Liver (tissue), 8 donors: ENCODE measurements at regions not wholly inside any gene's neighbourhood (a gene's known extent, or its start where the extent isn't known, plus 50 kb on each side); places are given as distances from the start of the nearest gene placed in this dataset.

Experiments
- DNase-seq: peaks from one replicate; pipeline ENCODE4 v3.0.0-alpha.2; 2017; ENCODE audit warnings: low spot score
- H3K27ac ChIP-seq, 2 donors: one replicate each; pipeline ENCODE4 v1.7.0; 2013; ENCODE audit warnings: inconsistent platforms in 2 of 2, low read length in 2 of 2, control low read depth in 1 of 2, low read depth in 1 of 2, mild to moderate bottlenecking in 1 of 2
- H3K27me3 ChIP-seq, 4 donors: one replicate each; pipeline versions ENCODE4 v1.6.1 to v1.7.0; 2013; ENCODE audit warnings: low read length in 3 of 4, inconsistent platforms in 1 of 4, mild to moderate bottlenecking in 1 of 4, moderate library complexity in 1 of 4; ENCODE audit not compliant: control insufficient read depth in 4 of 4, insufficient read depth in 4 of 4
- H3K36me3 ChIP-seq, 4 donors: one replicate each; pipeline versions ENCODE4 v1.6.1 to v1.7.0; 2013; ENCODE audit warnings: low read length in 3 of 4, mild to moderate bottlenecking in 3 of 4, low read depth in 1 of 4, moderate library complexity in 1 of 4; ENCODE audit not compliant: control insufficient read depth in 4 of 4, insufficient read depth in 3 of 4
- H3K4me1 ChIP-seq, 4 donors: one replicate each; pipeline versions ENCODE4 v1.6.1 to v1.7.0; 2013; ENCODE audit warnings: low read length in 3 of 4, mild to moderate bottlenecking in 3 of 4, moderate library complexity in 1 of 4; ENCODE audit not compliant: control insufficient read depth in 4 of 4, insufficient read depth in 4 of 4
- H3K4me3 ChIP-seq, 3 donors: one replicate each; pipeline versions ENCODE4 v1.6.1 to v1.7.0; 2013; ENCODE audit warnings: low read length in 3 of 3, control low read depth in 1 of 3, low read depth in 1 of 3, mild to moderate bottlenecking in 1 of 3
- H3K9ac ChIP-seq, 2 donors: one replicate each; pipeline ENCODE4 v1.7.0; 2013; ENCODE audit warnings: low read length in 2 of 2, mild to moderate bottlenecking in 2 of 2, moderate library complexity in 2 of 2, control low read depth in 1 of 2, low read depth in 1 of 2
- H3K9me3 ChIP-seq, 4 donors: one replicate each; pipeline versions ENCODE4 v1.6.1 to v1.7.0; 2013; ENCODE audit warnings: low read length in 3 of 4; ENCODE audit not compliant: control insufficient read depth in 4 of 4
- EGR1 ChIP-seq, 2 donors: IDR thresholded peaks; 2 replicates each; pipeline ENCODE4 v1.6.1; 2016 to 2018; ENCODE audit warnings: antibody characterized with exemption in 2 of 2, low read depth in 2 of 2
- FOXA1 ChIP-seq: IDR thresholded peaks from 2 replicates; pipeline ENCODE4 v1.6.1; 2016; ENCODE audit warnings: antibody characterized with exemption
- FOXA2 ChIP-seq: IDR thresholded peaks from 2 replicates; pipeline ENCODE4 v1.6.1; 2016; ENCODE audit warnings: antibody characterized with exemption
- GABPA ChIP-seq, 2 donors: IDR thresholded peaks in 1 of 2; conservative IDR thresholded peaks in 1 of 2; 2 replicates each; pipeline ENCODE4 v1.6.1; 2016; ENCODE audit warnings: antibody characterized with exemption in 2 of 2, mild to moderate bottlenecking in 1 of 2, moderate library complexity in 1 of 2
- HNF4A ChIP-seq, 2 donors: conservative IDR thresholded peaks; 2 replicates each; pipeline ENCODE4 v1.6.1; 2016; ENCODE audit warnings: antibody characterized with exemption in 2 of 2, mild to moderate bottlenecking in 2 of 2
- HNF4G ChIP-seq: IDR thresholded peaks from 2 replicates; pipeline ENCODE4 v1.6.1; 2016; ENCODE audit warnings: antibody characterized with exemption
- JUND ChIP-seq, 2 donors: IDR thresholded peaks; 2 replicates each; pipeline ENCODE4 v1.6.1; 2016; ENCODE audit warnings: antibody characterized with exemption in 2 of 2
- NR2F2 ChIP-seq: IDR thresholded peaks from 2 replicates; pipeline ENCODE4 v1.6.1; 2016; ENCODE audit warnings: antibody characterized with exemption
- RAD21 ChIP-seq, 2 donors: IDR thresholded peaks; 2 replicates each; pipeline ENCODE4 v1.6.1; 2016; ENCODE audit warnings: antibody characterized with exemption in 2 of 2, mild to moderate bottlenecking in 2 of 2
- REST ChIP-seq: IDR thresholded peaks from 2 replicates; pipeline ENCODE4 v1.6.1; 2016; ENCODE audit warnings: antibody characterized with exemption, mild to moderate bottlenecking
- RXRA ChIP-seq, 2 donors: IDR thresholded peaks; 2 replicates each; pipeline ENCODE4 v1.6.1; 2017 to 2018; ENCODE audit warnings: antibody characterized with exemption in 2 of 2, mild to moderate bottlenecking in 1 of 2
- SP1 ChIP-seq: IDR thresholded peaks from 2 replicates; pipeline ENCODE4 v1.6.1; 2018; ENCODE audit warnings: antibody characterized with exemption, mild to moderate bottlenecking
- TAF1 ChIP-seq: conservative IDR thresholded peaks from 2 replicates; pipeline ENCODE4 v1.6.1; 2016; ENCODE audit warnings: antibody characterized with exemption, mild to moderate bottlenecking
- YY1 ChIP-seq: IDR thresholded peaks from 2 replicates; pipeline ENCODE4 v1.6.1; 2016; ENCODE audit warnings: antibody characterized with exemption, mild to moderate bottlenecking
- ZBTB33 ChIP-seq: IDR thresholded peaks from 2 replicates; pipeline ENCODE4 v1.6.1; 2016; ENCODE audit warnings: antibody characterized with exemption
- WGBS: extraction: QIAGEN DNeasy Blood & Tissue Kit; methylation state at CpG from one replicate; pipeline ENCODE4 v1.1.7; 2013; 5-methylcytosine and 5-hydroxymethylcytosine counted together
- TF ChIP-seq, protein P1 (sequence below): IDR thresholded peaks from 2 replicates; pipeline ENCODE4 v1.6.1; 2016; ENCODE audit warnings: antibody characterized with exemption
- TF ChIP-seq, protein P2 (sequence below): fragments of 150-350 bp; IDR thresholded peaks from 2 replicates; pipeline ENCODE4 v1.5.1; 2017; ENCODE audit warnings: improper control_type of control experiment, low read depth, low read length; ENCODE audit not compliant: missing input control
- TF ChIP-seq, protein P3 (sequence below): IDR thresholded peaks from 2 replicates; pipeline ENCODE4 v1.6.1; 2016; ENCODE audit warnings: antibody characterized with exemption
- donor health status: healthy.
- donor health status: healthy.
- donor health status: healthy.
- donor health status: healthy.
- donor health status: healthy.

DNA sequence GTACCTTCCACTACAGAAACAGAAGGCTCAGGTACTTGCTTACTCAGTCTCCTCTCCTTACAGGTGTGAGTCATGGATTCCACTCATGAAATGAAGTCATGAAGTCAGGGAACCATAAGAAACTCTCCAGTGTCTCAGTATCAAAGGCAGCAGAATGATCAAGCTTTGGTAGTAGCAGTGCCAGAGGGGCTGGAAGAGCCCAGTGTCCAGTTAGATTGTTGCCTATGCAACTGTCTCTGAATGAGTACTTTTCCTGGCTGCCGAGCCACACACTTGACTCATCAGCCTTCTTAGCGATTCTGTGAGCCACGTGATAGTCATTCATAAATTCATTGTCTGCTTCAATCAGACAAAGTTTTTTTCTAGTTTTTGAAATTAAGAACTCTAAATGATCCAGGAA, 52.2 kb upstream of the DTNBP1 start:
- H3K4me1 ChIP-seq = no peaks in the 10 kb centered on the region
- no peak overlapping the region for H3K9ac ChIP-seq
- WGBS = 92% methylated on average over 3 of the region's 3 CpGs
- H3K36me3 ChIP-seq = no peaks in the 10 kb centered on the region
- H3K9me3 ChIP-seq = peaks cover 1 to 13% (median 7%) of the 10 kb centered on the region in 4 donors
- no peak overlapping the region for H3K4me3 ChIP-seq
- no peak overlapping the region for H3K27ac ChIP-seq
- no peak for DNase-seq
- TF ChIP-seq, protein P1, sequence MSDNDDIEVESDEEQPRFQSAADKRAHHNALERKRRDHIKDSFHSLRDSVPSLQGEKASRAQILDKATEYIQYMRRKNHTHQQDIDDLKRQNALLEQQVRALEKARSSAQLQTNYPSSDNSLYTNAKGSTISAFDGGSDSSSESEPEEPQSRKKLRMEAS = no peak
- TF ChIP-seq SP1 (no peak), YY1 (no peak), FOXA2 (no peak), REST (no peak), HNF4G (no peak), RAD21 (IDR thresholded peaks at IDR 0.05) (no peak), EGR1 (IDR thresholded peaks at IDR 0.05; ENCODE audit: low read depth in 2 of 2) (no peak), ZBTB33 (no peak), FOXA1 (no peak), RXRA (IDR thresholded peaks at IDR 0.05) (no peak), HNF4A (conservative IDR thresholded peaks at IDR 0.05) (no peak), TAF1 (no peak), GABPA (IDR thresholded peaks at IDR 0.05 in 1 of 2, conservative IDR thresholded peaks at IDR 0.05 in 1 of 2) (no peak)
- TF ChIP-seq, protein P2, sequence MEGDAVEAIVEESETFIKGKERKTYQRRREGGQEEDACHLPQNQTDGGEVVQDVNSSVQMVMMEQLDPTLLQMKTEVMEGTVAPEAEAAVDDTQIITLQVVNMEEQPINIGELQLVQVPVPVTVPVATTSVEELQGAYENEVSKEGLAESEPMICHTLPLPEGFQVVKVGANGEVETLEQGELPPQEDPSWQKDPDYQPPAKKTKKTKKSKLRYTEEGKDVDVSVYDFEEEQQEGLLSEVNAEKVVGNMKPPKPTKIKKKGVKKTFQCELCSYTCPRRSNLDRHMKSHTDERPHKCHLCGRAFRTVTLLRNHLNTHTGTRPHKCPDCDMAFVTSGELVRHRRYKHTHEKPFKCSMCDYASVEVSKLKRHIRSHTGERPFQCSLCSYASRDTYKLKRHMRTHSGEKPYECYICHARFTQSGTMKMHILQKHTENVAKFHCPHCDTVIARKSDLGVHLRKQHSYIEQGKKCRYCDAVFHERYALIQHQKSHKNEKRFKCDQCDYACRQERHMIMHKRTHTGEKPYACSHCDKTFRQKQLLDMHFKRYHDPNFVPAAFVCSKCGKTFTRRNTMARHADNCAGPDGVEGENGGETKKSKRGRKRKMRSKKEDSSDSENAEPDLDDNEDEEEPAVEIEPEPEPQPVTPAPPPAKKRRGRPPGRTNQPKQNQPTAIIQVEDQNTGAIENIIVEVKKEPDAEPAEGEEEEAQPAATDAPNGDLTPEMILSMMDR = no peak
- TF ChIP-seq, protein P3, sequence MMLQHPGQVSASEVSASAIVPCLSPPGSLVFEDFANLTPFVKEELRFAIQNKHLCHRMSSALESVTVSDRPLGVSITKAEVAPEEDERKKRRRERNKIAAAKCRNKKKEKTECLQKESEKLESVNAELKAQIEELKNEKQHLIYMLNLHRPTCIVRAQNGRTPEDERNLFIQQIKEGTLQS = no peak
- H3K27me3 ChIP-seq = no peaks in the 10 kb centered on the region

- 91% methylated on average over 2 of the region's 2 CpGs for WGBS
- peaks cover 1 to 13% (median 7%) of the 10 kb centered on the region in 4 donors for H3K9me3 ChIP-seq
These were observed 51.8 kb upstream of the DTNBP1 start for GRCh38 chr6:15714658-15715057.

More at GRCh38 chr6:15714658-15715057, 51.8 kb upstream of the DTNBP1 start:
- H3K27ac ChIP-seq = no peak overlapping the region
- TF ChIP-seq NR2F2 = no peak
- TF ChIP-seq, protein P2 = no peak
- no peak for TF ChIP-seq JUND (IDR thresholded peaks at IDR 0.05)
- H3K9ac ChIP-seq = no peak overlapping the region
- no peaks in the 10 kb centered on the region for H3K27me3 ChIP-seq
- no peak overlapping the region for H3K4me3 ChIP-seq
- H3K36me3 ChIP-seq = no peaks in the 10 kb centered on the region
- no peaks in the 10 kb centered on the region for H3K4me1 ChIP-seq
- no peak for DNase-seq
